CD4-positive, alpha-beta T cell treated with Interleukin-17A for 4 hours (primary cell): ENCODE measurements at regions not wholly inside any gene's neighbourhood (a gene's known extent, or its start where the extent isn't known, plus 50 kb on each side); places are given as distances from the start of the nearest gene placed in this dataset.
"Not testable (repeated sequence)": the region's sequence is repeated elsewhere in the genome, so short reads cannot be mapped to it uniquely, and the experiment has no call there.

Experiments used
- DNase-seq: peaks from one replicate; pipeline ENCODE4 v3.0.0-alpha.2; 2020; ENCODE audit warnings: mixed read lengths

DNA sequence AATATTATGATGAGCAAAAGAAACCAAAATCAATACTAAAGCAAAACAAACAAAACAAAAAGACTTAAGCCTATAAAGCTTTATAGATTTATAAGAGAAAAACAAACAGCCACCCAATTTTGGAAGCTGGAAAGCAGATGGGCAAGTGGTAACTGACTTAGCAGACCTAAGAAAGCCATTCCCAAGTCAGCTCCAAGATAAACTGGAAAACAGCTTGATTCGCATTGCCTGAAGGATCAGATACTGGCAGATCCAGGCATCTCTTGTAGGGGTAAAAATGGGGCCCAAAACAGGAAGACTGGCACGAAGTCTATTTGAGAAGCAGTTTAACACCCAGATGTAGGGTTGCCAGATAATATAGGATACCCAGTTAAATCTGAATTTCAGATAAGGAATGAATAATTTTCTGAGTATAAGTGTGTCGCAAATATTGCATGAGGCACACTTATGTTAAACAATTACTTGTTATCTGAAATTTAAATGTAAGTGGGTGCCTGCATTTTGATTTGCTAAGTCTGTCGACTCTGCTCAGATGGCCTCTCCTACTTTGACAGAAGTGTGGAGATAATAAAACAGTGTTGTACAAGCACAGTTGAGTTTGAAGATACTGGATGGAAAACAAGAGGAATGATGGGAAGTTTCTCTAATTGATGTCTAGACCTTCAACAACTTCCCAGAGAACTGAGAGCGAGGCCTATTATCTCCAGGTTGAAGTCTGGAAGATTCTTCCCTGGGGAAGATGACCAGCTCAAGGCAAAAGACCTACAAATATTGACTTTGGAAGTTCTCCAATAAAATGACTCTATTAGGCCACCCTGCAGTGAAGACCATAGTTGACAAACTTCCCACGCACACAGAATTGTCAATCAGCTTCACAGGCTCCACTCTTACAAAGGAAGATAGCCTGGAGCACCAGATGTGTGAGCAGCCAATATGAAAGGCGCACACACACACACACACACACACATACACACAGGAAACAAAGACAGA, 113.4 kb downstream of the FAM50B start:
- no peak for DNase-seq

DNA sequence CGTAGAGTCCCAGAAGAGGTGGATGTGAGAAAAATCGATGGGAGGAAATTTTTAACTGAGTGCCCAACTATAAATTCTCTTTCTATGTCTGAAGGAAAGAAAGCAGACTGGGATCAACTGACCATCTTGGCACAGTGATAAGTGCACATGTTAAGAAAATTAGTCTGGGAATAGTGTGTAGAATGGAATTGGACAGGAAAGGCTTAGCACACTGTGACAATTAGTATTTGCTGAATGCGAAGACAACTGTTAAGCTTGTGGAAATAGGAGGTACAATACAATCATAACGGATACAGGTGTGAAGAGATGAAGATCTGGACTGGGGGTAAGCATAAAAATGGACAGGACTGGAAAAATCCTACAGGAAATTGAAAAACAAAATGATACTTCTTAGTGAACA, 114.3 kb downstream of the FAM50B start:
- DNase-seq, result no peak

DNA sequence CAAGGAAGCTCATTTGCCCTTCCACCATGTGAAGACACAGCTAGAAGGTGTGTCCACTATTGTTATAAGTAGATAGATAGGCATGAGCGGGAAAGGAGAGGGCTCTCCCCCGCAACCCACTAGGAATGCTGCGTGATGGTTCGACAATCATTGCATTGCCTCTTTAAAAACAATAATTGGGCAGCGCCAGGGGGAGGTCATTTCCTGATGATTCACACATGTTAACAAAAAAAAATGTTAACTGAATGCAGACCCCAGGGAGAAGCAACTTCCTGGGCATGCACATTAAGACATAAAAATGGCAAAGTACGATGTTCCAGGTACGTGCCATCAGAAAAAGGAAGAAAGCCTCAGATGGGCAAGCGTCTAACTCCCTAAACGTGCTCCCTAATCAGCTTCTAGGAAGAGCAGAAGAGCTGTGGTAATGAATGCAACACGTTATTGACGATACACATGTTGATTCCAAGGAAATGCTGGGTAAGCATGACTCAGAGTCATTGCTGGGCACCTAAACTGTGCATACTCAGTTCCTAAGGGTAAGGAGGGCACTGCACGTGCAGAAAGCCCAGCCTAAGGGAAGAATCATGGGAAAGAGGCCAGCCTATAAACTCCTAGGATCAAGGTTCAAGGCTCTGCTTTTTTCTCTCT, 113.7 kb downstream of the FAM217A start:
- no peak for DNase-seq

- no peak for DNase-seq
Observed at GRCh38 chr6:3966426-3966825, 112.5 kb downstream of the FAM217A start.

DNA sequence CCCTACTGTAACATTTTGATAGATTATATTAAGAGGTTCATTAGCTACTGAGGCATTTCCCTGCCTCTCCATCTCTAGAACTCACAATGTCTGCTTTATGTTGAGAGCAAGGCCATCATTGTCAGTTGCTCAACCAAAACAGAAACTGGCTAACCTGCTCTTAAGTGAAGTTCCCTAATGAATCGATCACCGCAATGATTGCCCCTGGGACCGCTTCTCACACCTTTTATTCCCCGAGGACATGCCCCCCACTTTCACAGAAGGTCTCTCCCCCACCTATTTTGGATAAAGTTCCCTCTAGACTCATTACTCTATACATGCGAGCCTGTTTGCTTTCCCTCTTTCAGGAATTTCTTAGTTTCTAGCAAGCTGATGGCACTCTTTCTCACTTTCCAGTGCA, 108.8 kb downstream of the FAM217A start:
- no peak for DNase-seq

DNA sequence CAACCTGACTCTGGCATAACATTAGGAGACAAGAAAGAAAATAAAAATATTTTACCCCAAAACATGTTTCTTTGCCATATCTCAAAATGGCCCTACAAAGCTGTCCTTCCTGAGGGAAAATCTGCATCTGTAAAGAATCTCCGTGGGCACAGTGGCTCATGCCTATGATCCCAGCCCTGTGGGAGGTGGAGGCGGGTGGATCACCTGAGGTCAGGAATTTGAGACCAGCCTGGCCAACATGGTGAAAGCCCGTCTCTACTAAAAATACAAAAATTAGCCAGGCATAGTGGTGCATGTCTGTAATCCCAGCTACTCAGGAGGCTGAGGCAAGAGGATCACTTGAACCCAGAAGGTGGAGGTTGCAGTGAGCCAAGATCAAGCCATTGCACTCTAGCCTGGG, 105.8 kb downstream of the FAM217A start:
- DNase-seq, result not testable (repeated sequence)

DNA sequence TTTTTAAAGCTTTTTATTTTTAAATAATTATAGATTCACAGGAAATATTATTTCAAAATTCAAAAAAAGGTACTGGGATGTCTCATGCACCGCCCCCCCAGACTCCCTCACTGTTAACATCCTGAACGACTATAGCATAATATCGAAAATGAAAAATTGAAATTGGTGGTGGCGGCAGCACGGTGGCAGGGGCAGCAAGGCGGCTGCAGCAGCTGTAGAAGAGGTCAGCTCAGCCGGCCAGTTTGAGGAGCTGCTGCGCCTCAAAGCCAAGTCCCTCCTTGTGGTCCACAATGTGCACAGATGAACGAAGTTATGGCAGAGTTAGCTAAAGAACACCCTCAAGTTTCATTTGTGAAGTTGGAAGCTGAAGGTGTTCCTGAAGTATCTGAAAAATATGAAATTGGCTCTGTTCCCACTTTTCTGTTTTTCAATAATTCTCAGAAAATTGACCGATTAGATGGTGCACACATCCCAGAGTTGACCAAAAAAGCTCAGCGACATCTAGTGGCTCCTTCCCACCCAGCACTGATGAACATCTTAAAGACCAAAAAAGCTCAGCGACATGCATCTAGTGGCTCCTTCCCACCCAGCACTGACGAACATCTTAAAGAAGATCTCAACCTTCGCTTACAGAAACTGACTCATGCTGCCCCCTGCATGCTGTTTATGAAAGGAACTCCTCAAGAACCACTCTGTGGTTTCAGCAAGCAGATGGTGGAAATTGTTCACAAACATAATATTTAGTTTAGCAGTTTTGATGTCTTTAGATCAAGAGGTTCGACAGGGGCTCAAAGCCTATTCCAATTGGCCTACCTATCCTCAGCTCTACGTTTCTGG, 100.8 kb downstream of the FAM217A start:
- peak; percentile 61 for DNase-seq

DNA sequence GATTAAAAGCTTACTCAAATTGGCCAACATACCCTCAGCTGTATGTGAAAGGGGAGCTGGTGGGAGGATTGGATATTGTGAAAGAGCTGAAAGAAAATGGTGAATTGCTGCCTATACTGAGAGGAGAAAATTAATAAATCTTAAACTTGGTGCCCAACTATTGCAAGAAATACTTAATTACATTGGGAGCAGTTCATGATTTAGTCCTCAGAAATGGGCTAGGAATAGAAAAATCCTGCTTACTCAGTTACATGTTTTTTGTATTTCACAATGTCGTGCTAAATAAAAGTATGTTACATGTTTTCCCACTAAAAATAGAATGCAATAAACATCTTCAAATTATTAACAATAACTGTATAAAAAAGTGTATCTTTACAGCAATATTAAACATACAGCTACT, 100.0 kb downstream of the FAM217A start:
- DNase-seq, result not testable (repeated sequence)

DNA sequence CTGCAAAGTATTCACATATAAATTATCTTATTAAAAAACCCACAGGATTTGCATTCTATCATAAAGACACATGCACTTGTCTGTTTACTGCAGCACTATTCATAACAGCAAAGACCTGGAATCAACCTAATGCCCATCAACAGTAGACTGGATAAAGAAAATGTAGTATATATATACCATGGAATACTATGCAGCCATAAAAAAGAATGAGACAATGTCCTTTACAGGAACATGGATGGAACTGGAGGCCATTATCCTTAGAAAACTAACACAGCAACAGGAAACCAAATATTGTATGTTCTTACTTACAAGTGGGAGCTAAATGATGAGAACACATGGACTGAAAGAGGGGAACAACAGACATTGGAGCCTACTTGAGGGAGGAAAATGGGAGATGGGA, 97.0 kb downstream of the FAM217A start:
- no peak for DNase-seq

GRCh38 chr6:3983778-3984177, 95.2 kb downstream of the FAM217A start:
- DNase-seq, result no peak

DNA sequence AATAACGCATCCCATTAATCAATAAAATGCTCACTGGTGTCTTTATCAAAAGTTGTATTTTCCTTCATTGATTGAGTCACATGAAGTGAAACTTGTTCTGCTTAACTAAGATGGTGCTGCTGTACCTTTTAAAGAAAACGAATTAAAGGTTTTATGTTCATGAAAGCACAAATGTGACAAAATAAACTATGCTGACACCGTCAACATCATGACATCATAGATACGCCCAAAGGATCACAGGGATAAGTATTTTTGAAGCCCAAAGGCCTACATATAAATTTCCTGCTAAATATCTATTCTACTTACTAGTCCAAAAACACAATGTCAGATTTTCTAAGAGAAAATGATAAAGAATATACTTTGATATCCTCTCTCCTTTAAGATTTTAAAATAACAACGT, 94.4 kb downstream of the FAM217A start:
- DNase-seq, result no peak

GRCh38 chr6:3986241-3986640, 92.7 kb downstream of the FAM217A start:
- no peak for DNase-seq

GRCh38 chr6:3987053-3987452, 91.9 kb downstream of the FAM217A start:
- no peak for DNase-seq

DNA sequence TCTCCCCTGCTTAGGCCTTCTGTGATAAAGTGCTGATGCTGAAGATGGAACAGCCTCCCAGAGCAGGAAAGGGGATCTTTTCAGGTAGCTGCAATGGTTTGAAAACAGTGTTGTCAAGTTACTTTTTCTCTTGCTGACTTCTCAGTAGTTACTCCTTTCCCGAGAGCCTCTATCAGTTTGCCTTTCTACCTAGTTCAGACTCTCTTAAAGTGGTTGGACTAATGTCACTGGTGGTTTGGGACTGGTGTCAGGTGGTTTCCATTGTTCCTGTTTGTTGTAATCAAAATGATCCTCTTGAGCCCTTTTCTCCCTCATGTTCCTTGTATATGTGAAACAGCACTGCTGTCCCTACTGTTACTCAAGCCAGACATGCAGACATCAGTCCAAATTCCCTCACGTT, 91.4 kb downstream of the FAM217A start:
- no peak for DNase-seq

- DNase-seq, result peak; percentile 77
Observed at GRCh38 chr6:3990692-3991491, 88.0 kb downstream of the FAM217A start.

GRCh38 chr6:3991941-3992340, 87.0 kb downstream of the FAM217A start:
- DNase-seq, result no peak

- no peak for DNase-seq
Observed at GRCh38 chr6:3996349-3996748, 82.6 kb downstream of the FAM217A start.

- no peak for DNase-seq
Observed at GRCh38 chr6:3997177-3997770, 81.7 kb downstream of the FAM217A start.

GRCh38 chr6:3999800-4000661, 78.9 kb downstream of the FAM217A start:
- DNase-seq, result no peak

- DNase-seq, result no peak
Observed at GRCh38 chr6:4004249-4004648, 74.7 kb downstream of the FAM217A start.
